GM18508 (cell line): ENCODE measurements at regions not wholly inside any gene's neighbourhood (a gene's known extent, or its start where the extent isn't known, plus 50 kb on each side); places are given as distances from the start of the nearest gene placed in this dataset.
"Not testable (repeated sequence)": the region's sequence is repeated elsewhere in the genome, so short reads cannot be mapped to it uniquely, and the experiment has no call there.

ENCODE experiments used
- ATAC-seq: cut with Tn5 transposase; IDR thresholded peaks from one replicate; pipeline ENCODE4 v1.9.1; 2021; ENCODE audit warnings: moderate number of reproducible peaks; ENCODE audit not compliant: insufficient read depth, unreplicated experiment

DNA sequence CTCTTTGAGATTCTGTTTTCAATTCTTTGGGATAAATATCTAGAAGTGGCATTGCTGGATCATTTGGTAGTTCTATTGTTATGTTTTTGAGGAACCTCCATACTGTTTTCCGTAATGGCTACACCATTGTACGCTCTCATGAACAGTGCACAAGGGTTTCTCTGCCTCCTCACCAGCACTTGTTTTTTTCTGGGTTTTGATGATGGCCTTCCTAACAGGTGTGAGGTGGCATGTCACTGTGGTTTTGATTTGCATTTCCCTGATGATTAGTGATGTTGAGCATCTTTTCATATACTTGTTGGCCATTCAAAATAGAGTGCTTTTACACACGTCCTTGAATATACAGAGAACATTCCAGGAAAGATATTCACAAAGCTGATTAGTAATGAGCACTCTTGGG, 86.8 kb upstream of the ADORA2B start:
- ATAC-seq, result not testable (repeated sequence)

DNA sequence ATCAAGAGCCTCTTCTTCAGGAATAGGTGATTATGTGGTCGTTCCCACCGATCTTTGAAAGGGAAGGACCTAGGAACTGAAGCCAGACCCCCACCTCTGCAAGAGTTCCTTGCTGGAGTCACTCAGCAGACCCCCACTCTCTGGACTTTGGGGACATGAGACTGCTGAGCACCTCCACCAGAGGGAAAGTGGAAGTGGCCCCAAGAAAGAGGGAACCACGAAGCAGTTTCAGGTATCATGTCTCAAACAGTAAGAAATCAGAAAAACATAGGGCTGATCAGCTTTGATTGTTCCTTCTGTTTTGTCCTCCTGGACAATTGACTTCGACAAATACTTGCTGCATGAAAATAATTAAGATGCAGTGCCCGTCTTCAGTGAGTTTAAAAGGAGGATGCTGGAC, 84.2 kb upstream of the ADORA2B start:
- not testable (repeated sequence) for ATAC-seq

DNA sequence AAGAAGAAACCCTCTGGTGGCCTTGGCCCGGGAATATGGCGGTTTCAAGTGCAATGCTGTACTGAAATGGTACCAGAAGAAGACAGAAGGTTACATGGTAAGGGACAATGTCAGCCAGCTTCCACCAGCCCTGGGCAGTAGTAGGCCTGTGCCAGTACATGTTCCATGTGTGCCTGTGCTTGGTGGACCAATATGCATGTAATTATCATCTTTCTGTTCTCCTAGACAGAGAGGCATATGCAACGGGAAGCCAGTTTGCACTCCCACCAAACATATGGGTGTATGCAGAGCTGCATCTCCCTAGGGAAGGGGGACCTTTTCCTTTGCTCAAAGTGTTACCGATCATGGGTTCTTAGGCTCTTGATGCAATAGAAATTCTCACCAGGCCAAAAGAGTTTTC, 80.9 kb upstream of the ADORA2B start:
- ATAC-seq, result not testable (repeated sequence)

DNA sequence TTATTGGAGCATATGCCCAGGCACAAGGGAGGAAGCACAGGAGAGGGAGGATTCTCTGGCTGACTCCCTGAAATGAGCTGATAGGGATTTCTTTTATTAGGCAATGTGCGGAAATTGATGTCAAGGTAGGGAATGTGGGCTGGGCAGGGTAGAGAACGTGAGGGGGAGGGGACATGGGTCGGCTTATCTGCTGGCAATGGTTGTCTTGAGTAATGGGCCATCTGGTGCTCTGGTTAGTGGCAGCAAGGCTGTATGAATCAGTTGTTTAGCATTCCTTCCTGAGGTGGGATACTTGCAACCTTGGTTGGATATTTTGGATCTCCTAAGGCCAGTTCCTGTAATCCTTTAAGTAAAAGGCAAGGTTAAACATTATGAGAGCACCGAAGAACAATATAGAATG, 80.5 kb upstream of the ADORA2B start:
- ATAC-seq, result not testable (repeated sequence)

DNA sequence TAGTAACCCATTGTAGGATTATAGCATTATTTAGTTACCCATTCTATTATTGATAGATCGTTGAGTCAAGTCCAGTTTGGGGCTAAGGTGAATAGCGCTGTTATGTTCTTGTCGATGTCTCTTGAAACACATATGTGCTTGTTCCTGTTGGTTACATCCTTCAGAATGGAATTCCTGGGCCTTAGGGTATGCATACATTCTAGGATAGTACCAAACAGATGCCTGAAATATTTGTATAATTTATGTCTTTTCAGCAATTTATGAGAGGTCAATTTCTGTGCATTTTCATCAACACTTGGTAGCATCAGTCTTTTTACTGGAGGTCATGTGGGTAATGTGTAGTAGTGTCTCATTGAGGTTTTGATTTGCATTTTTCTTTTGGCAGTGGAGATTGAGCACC, 78.9 kb upstream of the ADORA2B start:
- not testable (repeated sequence) for ATAC-seq

DNA sequence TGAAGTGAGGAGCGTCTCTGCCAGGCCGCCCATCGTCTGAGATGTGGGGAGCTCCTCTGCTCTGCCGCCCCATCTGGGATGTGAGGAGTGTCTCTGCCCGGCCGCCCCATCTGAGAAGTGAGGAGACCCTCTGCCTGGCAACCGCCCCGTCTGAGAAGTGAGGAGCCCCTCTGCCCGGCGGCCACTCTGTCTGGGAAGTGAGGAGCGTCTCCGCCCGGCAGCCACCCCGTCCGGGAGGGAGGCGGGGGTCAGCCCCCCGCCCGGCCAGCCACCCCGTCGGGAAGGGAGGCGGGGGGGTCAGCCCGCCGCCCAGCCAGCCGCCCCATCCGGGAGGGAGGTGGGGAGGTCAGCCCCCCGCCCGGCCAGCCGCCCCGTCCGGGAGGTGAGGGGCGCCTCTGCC, 77.6 kb upstream of the ADORA2B start:
- not testable (repeated sequence) for ATAC-seq

DNA sequence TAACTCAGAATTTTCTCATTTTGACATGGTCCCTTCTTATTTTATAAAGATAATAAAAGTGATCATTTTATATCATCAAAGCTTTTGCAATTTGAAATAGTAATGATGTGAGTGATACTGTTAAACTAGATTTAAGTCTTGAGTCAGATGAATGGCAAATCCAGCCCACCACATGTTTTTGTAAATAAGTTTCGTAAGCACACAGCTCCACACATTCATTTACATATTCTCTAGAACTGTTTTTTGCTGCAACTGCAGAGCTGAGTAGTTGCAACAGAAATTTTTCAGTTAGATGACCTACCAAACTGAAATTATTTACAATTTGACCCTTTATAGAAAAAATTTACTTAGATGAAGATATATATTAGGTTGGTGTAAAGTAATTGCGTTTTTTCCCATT, 75.1 kb upstream of the ADORA2B start:
- not testable (repeated sequence) for ATAC-seq

DNA sequence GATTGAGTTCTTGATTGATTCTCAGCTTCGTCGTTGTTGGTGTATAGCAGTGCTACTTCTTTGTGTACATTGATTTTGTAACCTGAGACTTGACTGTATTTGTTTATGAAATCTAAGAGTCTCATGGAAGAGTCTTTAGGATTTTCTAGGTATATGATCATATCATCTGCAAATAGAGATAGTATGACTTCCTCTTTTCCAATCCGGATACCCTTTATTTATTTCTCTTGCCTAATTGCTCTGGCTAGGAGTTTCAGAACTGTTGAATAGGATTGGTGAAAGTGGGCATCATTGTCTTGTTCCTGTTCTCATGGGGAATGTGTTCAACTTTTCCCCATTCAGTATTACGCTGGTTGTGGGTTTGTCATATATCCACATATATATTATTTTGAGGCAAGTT, 72.3 kb upstream of the ADORA2B start:
- not testable (repeated sequence) for ATAC-seq

DNA sequence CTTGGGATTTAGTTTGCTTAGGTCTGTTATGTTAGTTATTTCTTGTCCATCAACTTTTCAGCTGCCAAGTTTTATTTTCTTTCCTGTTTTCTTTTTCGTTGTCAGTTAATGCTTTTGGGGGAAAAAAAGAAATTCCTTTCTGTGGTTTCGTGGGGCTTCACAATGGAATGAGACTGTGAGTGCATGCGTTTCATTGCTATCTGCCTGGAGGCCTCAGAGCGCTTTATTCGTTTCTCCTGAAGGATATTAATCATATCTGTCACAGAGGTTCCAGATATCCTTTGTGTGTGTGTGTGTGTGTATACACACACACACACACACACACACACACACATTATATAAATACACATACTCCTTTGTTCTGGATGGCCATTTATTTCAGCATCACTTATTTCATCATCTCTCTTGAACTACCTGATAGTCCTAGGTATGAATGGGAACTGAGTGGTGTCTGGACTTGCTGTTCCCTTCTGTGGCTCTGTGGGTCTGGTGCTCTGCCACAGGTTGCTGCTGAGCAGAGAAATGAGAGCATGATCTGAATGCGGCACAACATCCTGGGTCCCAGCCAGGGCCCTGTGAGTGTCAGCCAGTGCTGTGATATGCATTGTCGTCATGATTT, 66.9 kb upstream of the ADORA2B start:
- ATAC-seq, result not testable (repeated sequence)

DNA sequence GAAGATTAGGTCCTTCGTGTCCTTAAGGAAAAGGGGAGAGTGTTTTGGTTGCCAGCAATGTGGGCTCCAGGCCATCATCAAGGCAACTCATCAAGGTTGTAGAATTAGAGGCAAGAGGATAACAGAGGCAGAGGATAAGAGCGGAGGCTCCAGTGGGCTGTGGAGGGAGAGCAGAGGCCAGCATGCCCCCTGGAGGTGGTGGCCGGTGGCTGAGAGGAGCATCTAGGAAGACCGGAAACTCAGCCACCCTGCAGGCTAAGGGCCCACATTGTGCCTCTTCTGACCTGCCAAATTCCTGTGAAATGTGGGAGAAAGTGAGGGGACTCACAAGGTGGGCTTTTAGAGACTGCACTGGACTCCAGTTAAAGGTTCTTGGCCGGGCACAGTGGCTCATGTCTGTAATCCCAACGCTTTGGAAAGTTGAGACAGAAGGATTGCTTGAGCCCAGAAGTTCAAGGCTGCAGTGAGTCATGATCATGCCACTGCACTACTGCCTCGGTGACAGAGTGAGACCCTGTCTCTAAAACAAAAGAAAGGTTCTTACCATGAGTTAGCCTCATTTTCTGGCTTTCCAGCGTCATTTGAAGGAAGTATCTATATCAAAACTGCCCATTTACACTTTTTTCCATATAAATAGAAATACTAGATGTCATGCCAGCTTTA, 62.7 kb upstream of the ADORA2B start:
- no peak for ATAC-seq

DNA sequence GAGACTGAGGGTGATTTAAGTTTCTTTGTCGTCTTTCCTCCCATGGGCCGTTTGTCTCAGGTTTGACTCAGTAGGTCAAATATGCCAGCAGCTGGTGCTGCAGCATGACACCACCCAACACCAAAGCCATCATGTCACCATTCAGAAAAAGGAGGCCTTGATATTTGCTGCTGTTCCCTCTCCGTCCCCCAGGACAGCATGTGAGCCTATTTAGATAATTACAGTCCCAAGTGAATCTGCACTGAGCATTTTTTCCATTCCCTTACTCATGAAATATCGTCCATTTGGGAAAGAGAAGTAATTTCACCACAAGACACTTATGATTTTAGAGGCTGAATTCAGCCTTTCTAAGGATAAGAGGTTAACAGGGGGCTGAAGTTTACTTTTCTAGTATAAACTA, 62.2 kb upstream of the ADORA2B start:
- ATAC-seq, result no peak

DNA sequence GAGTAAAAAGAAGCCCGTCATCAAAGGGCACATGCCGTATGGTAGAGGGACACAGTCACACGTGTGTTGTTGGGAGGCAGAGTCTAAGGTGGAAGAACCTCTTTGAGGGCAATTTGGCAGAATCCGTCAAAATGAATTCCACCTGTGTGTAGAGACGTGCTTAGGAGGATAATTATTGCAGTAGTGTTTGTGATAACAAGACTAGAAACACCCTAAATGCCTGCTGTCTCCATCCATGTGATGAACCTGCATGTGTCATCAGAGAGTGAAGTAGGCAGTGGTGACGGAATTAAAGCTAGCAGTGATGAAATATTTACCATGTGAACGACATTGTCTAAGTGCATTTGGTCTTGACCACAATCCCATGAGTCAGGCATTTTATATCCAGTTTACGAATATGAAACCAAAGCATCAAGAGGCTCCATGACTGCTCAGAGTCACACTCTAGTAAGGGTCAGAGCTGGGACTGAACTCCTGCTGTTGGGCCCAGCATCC, 61.3 kb upstream of the ADORA2B start:
- no peak for ATAC-seq

DNA sequence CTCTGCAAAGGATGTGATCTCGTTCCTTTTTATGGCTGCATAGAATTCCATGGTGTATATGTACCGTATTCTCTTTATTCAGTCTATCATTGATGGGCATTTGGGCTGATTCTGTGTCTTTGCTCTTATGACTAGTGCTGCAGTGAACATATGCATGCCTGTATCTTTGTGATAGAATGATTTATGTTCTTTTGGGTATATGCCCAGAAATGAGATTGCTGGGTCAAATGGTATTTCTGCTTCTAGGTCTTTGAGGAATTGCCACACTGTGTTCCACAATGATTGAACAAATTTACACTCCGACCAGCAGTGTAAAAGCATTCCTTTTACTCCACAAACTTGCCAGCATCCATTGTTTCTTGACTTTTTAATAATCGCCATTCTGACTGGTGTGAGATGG, 60.2 kb upstream of the ADORA2B start:
- no peak for ATAC-seq

DNA sequence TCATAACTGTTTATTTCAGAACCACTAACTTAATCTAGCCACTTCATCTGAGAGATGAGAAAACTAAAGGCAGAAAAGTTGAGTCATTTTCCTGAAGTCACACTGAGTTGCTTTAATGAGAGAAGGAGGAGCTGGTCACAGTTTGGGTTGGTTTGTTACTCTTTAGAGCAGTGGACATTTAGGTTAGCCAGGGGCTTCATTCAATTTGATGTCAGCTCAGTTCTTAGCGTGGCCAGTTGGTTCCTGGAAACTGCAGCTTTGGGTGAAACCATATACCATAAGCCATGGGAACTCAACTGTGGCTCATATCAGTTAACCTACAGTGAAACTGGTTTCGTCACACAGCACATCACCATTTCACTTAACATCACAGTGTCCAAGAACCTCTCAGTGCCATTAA, 59.2 kb upstream of the ADORA2B start:
- no peak for ATAC-seq

DNA sequence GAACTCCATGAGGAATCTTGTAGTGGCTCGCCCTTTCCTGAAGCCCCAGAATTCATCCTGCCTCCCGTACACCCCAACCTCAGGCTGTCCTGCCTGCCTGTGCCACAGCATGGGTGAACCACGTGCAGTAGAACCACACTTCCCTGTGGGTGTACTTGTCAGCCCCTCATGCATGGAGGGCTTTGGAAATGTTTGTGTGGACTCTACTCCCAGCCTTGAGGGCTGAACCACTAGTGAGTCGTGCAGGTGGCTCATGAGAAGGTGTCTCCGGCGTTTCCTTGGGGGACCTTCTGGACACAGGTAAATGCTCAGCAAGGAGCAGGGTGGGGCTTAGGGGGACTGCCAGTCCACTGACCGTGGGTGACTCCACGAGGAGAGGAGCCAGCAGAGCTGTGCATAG, 58.7 kb upstream of the ADORA2B start:
- no peak for ATAC-seq

DNA sequence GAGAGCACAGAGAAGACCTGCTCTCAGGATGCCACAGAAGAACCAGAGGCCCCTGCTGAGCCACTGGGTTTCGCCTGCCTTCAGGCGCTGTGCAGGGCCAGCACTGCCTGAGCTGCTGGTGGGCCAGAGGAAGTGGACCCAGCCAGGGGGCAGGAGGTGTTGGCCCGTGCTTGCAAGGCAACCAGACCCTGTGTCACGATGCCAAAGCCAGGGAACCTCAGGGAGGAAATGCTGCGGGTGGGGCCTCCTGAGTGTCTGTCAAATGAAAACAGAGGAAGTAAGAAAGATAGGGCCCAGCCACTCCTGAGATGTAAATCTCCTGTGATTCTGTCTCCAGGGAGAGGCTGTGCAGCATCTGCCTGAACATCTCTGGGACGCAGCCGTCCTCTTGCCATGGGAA, 58.1 kb upstream of the ADORA2B start:
- no peak for ATAC-seq

DNA sequence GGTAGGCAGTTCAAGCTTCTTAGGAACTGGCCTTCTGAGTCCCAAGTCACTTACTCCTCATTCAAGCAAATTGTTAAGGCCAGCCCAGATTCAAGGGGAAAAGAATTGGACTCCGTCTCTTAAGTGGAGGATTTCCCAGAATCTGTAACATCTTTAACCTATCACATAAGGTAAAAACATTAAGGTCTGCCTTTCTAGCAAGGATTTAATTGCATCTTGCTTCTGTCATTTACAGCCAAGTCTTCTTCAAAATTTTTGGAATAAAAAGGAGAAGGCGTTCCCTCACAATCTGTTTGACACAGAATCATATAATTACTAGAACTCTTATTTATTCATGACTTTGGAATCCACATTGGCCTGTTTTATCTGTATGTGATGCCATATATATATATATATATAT, 56.5 kb upstream of the ADORA2B start:
- no peak for ATAC-seq

DNA sequence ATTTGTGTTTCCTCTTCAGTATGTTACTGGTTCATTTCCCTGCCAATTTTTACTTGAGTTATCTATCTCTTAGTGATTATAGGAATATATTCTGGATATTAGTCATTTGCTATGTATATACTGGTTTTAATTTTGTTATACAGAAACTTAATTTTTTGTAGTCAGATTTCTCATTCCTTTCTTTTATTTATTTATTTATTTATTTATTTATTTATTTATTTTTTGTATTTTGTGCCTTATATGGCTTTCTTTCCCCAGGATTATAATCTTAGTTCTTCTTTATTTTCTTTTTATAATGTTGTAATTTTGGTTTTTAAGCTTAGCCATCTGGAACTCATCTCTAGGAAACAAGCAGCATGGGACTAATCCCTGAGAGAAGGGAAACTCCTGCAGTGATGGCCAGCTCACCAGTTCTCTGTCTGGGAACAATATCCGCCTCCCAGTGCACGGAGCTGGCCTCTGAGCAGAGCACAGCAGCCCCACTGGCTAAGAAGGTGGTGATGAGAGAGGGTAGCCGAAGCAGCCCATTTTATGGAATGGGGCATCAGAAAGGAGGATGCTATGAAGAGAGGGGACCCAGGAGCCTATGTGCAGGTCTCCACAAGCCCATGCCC, 54.5 kb upstream of the ADORA2B start:
- no peak for ATAC-seq

DNA sequence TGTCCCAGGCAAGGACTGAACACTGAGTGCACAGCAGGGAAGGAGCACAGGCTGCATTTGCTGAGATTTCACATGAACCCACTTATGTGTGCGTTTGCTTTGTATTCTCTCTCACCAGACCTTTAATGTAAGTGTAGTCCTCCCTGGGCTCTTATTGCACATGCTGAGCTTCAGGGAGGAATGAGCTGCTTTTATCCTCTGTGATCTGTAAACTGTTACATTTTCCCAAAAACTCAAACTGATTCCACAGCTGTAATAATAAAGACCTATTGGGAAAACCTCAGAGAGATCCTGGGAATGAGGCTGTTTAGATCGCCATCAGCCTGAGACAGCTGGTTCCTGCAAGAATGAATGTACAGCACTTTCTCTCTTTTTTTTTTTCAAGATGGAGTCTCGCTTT, 53.6 kb upstream of the ADORA2B start:
- ATAC-seq, result no peak

DNA sequence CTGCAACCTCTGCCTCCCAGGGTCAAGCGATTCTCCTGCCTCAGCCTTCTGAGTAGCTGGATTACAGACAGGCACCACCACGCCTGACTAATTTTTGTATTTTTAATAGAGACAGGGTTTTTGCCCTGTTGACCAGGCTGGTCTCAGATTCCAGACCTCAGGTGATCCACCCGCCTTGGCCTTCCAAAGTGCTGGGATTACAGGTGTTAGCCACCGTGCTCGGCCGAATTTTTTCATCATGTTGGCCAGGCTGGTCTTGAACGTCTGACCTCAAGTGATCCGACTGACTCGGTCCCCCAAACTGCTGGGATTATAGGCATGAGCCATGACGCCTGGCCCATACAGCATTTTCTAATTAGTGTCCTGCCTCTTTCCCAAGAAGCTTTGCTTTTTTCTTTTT, 52.7 kb upstream of the ADORA2B start:
- no peak for ATAC-seq

DNA sequence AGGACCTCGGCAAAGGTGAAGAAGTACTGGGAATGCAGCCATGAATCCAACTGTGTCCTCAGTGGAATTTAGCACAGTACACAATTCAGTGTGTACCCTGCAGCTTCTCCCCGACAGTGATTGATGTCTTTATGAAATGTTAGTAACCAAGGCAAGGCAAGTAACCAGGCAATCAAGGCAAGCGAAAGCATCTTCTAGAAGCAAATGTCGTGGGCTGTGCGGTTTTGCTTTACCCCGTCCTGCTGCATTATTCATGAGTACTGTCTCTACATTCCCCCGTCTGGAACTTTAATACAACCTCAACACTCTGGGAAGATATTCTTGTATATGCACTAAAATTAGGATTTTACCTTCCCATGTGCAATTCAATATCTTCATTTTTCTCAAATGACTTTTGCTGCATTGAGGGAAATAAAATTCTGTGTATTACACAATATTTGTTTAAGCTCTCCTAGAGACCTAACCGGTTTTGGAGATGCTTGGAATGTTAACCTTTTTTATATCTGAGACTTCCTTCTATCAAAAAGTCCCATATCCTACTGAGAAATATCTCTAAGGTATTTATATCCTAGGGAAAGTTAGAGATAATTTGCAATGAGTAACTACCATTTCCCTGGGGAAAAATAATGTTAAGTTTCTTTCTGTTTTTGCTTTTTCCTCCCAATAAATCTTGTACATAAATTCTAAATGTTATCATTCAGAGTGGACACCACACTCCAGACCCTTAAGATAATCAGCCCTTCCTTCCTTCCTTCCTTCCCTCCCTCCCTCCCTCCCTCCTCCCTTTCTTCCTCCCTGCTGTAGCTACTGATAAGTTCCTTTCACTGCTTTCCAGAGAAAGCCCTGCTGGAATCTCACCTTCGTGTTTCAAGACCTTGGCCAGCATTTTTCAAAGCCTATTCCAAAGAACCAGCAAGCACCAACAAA, 51.9 kb upstream of the ADORA2B start:
- ATAC-seq, result no peak
